ENCODE measurements at regions not wholly inside any gene's neighbourhood (a gene's known extent, or its start where the extent isn't known, plus 50 kb on each side); places are given as distances from the start of the nearest gene placed in this dataset.

GRCh38 chr2:111634995-111635538, 248.9 kb downstream of the ANAPC1 start:
- Histone ChIP-seq H3K27me3 (ENCODE audit: control insufficient read depth, low read length) (no peaks in the 10 kb centered on the region), H3K9me3 (ENCODE audit: control insufficient read depth, insufficient read depth, low read length) (peaks cover 3% of the 10 kb centered on the region; the same call in 1 of the 2 replicates), H3K4me1 (ENCODE audit: control insufficient read depth, low read length) (peaks cover 9% of the 10 kb centered on the region), H3K4me2 (ENCODE audit: low read length) (no peak overlapping the region), H3K36me3 (ENCODE audit: control insufficient read depth, low read length) (no peaks in the 10 kb centered on the region), H3F3A (ENCODE audit: control insufficient read depth, insufficient read depth) (no peaks in the 10 kb centered on the region), H4K20me1 (ENCODE audit: control insufficient read depth, insufficient read depth, low read depth, low read length) (no peaks in the 10 kb centered on the region), H3K9me2 (replicated peaks; ENCODE audit: control insufficient read depth, low read length) (no peaks in the 10 kb centered on the region), H3K79me2 (ENCODE audit: control insufficient read depth, low read length) (no peaks in the 10 kb centered on the region), H3K4me3 (ENCODE audit: low read length) (no peak overlapping the region), H3K27ac (ENCODE audit: low read depth, low read length) (no peak overlapping the region)
- TF ChIP-seq CTCF (IDR thresholded peaks at IDR 0.05; ENCODE audit: low read depth, low read length, poor library complexity, severe bottlenecking): no peak
- TF ChIP-seq EZH2phosphoT487 (IDR thresholded peaks at IDR 0.05; ENCODE audit: borderline replicate concordance, low read length): no peak

GRCh38 chr2:111636905-111637304, 247.1 kb downstream of the ANAPC1 start:
- no peak overlapping the region for H3K4me2 ChIP-seq (ENCODE audit: low read length)
- no peaks in the 10 kb centered on the region for H3K79me2 ChIP-seq (ENCODE audit: control insufficient read depth, low read length)
- no peaks in the 10 kb centered on the region for H3K27me3 ChIP-seq (ENCODE audit: control insufficient read depth, low read length)
- H4K20me1 ChIP-seq (ENCODE audit: control insufficient read depth, insufficient read depth, low read depth, low read length): no peaks in the 10 kb centered on the region
- TF ChIP-seq EZH2phosphoT487 (IDR thresholded peaks at IDR 0.05; ENCODE audit: borderline replicate concordance, low read length) (no peak), CTCF (IDR thresholded peaks at IDR 0.05; ENCODE audit: low read depth, low read length, poor library complexity, severe bottlenecking) (no peak)
- H3K27ac ChIP-seq (ENCODE audit: low read depth, low read length): no peak overlapping the region
- no peaks in the 10 kb centered on the region for H3K9me3 ChIP-seq (ENCODE audit: control insufficient read depth, insufficient read depth, low read length)
- H3K36me3 ChIP-seq (ENCODE audit: control insufficient read depth, low read length): no peaks in the 10 kb centered on the region
- no peaks in the 10 kb centered on the region for H3F3A ChIP-seq (ENCODE audit: control insufficient read depth, insufficient read depth)
- peaks cover 9% of the 10 kb centered on the region for H3K4me1 ChIP-seq (ENCODE audit: control insufficient read depth, low read length)
- H3K4me3 ChIP-seq (ENCODE audit: low read length): no peak overlapping the region
- H3K9me2 ChIP-seq (replicated peaks; ENCODE audit: control insufficient read depth, low read length): no peaks in the 10 kb centered on the region

GRCh38 chr2:111638274-111638877, 245.6 kb downstream of the ANAPC1 start:
- Histone ChIP-seq H3K27ac (ENCODE audit: low read depth, low read length) (no peak overlapping the region), H3K4me1 (ENCODE audit: control insufficient read depth, low read length) (peaks cover 10% of the 10 kb centered on the region), H3K4me3 (ENCODE audit: low read length) (no peak overlapping the region), H3K9me3 (ENCODE audit: control insufficient read depth, insufficient read depth, low read length) (no peaks in the 10 kb centered on the region), H4K20me1 (ENCODE audit: control insufficient read depth, insufficient read depth, low read depth, low read length) (no peaks in the 10 kb centered on the region), H3K4me2 (ENCODE audit: low read length) (no peak overlapping the region), H3K79me2 (ENCODE audit: control insufficient read depth, low read length) (no peaks in the 10 kb centered on the region), H3F3A (ENCODE audit: control insufficient read depth, insufficient read depth) (no peaks in the 10 kb centered on the region), H3K27me3 (ENCODE audit: control insufficient read depth, low read length) (no peaks in the 10 kb centered on the region), H3K36me3 (ENCODE audit: control insufficient read depth, low read length) (no peaks in the 10 kb centered on the region), H3K9me2 (replicated peaks; ENCODE audit: control insufficient read depth, low read length) (no peaks in the 10 kb centered on the region)
- TF ChIP-seq EZH2phosphoT487 (IDR thresholded peaks at IDR 0.05; ENCODE audit: borderline replicate concordance, low read length) (no peak), CTCF (IDR thresholded peaks at IDR 0.05; ENCODE audit: low read depth, low read length, poor library complexity, severe bottlenecking) (no peak)

Data from DOHH2 (cell line).